Lung (tissue), 11 donors: ENCODE measurements at regions not wholly inside any gene's neighbourhood (a gene's known extent, or its start where the extent isn't known, plus 50 kb on each side); places are given as distances from the start of the nearest gene placed in this dataset.
A peak's percentile ranks its signal among the peaks of the same experiment; 100 is the strongest.

Experiments
- ATAC-seq: fragments of 200-7000 bp; cut with Tn5 transposase; one replicate; pipeline ENCODE4 v1.9.1; 2020; ENCODE audit warnings: moderate number of reproducible peaks; ENCODE audit not compliant: insufficient read depth, low FRiP score
- DNase-seq, 3 donors: peaks; one replicate each; pipeline ENCODE4 v3.0.0-alpha.2; 2013 to 2017
- H3K27ac ChIP-seq, 2 donors: one replicate each; pipeline ENCODE4 v1.5.1; 2013; ENCODE audit warnings: mild to moderate bottlenecking in 2 of 2, moderate library complexity in 2 of 2, control low read depth in 1 of 2, inconsistent platforms in 1 of 2, low read depth in 1 of 2, low read length in 1 of 2
- H3K27me3 ChIP-seq, 3 donors: one replicate each; pipeline ENCODE4 v1.5.1; 2013; ENCODE audit warnings: low read length in 2 of 3; ENCODE audit not compliant: control insufficient read depth in 3 of 3, insufficient read depth in 3 of 3
- H3K36me3 ChIP-seq, 4 donors: one replicate each; pipeline ENCODE4 v1.5.1; 2013; ENCODE audit warnings: low read length in 4 of 4, mild to moderate bottlenecking in 1 of 4, moderate library complexity in 1 of 4; ENCODE audit not compliant: control insufficient read depth in 4 of 4, insufficient read depth in 4 of 4
- H3K4me1 ChIP-seq, 5 donors: one replicate each; pipeline ENCODE4 v1.5.1; 2013; ENCODE audit warnings: low read length in 5 of 5, mild to moderate bottlenecking in 2 of 5, moderate library complexity in 1 of 5; ENCODE audit not compliant: control insufficient read depth in 5 of 5, insufficient read depth in 5 of 5
- H3K4me3 ChIP-seq: one replicate; pipeline ENCODE4 v1.5.1; 2013; ENCODE audit warnings: mild to moderate bottlenecking, control low read depth, moderate library complexity
- H3K9ac ChIP-seq, 2 donors: one replicate each; pipeline ENCODE4 v1.5.1; 2013; ENCODE audit warnings: low read length in 2 of 2, control low read depth in 1 of 2; ENCODE audit not compliant: insufficient read depth in 1 of 2
- H3K9me3 ChIP-seq, 4 donors: one replicate each; pipeline ENCODE4 v1.5.1; 2013; ENCODE audit warnings: low read length in 3 of 4, mild to moderate bottlenecking in 1 of 4, moderate library complexity in 1 of 4; ENCODE audit not compliant: control insufficient read depth in 4 of 4, insufficient read depth in 3 of 4
- CTCF ChIP-seq: IDR thresholded peaks from 2 replicates; pipeline ENCODE4 v1.5.1; 2012; ENCODE audit warnings: mild to moderate bottlenecking; ENCODE audit errors: control extremely low read depth, extremely low read depth
- WGBS, 2 donors: extraction: QIAGEN DNeasy Blood & Tissue Kit; methylation state at CpG; one replicate each; pipeline ENCODE4 v1.1.7; 2013; 5-methylcytosine and 5-hydroxymethylcytosine counted together
- donor health status: control.
- donor health status: control.
- donor health status: Bipolar disorder and iron deficiency.
- donor health status: healthy.
- donor health status: DM: yes; HTN: yes; CAD: no.

DNA sequence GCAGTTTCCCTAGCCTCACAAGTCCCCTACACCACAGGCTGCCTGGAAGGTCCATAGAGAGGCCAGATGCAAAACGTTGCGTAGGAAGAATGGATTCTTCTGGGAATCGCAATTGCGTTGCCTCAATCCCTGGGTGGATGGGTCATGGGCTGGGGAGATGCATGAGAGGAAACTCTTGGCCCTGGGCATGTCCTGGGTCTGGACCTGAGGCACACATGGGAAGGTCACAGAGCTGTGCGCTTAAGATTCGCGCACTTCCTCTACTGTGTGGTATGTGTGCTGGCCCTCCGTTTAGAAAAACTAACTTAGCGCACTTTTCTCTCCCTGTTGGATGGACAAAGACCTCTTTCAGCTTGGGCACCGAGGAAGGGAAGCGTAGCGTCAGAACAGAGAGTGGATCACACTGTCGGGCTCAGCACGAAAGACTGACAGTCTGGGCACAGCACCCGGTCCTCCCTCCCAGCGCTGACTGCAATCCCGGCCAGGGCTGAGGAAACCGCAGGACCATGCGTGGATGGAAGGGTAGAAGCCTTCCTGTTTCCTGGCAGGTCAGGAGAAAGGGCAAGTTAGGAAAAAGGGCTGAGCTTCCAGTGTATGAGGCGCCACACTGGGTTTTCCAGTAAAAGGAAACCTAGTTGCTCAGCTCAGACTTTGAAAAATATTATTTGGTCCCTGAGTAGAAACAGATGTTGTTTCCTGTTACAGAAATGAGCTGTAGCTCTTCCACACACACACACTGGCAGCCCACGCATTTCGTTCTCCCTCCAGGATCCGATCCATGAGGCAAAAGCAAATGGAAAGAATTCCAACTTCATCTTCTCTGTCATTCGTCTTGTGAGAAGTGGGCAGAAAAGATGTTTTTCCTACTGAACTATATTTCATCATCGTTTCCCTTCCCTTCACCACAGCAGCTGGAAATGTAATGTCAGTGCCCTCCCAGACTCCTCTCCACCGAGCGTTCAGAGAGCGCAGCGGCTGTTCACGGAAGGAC is 86.0 kb downstream of the ING1 start:
- no peaks in the 10 kb centered on the region for H3K9me3 ChIP-seq
- peak overlapping the region; percentile 0 for H3K4me3 ChIP-seq
- H3K27ac ChIP-seq, result peak overlapping the region in 1 of 2 donors; percentile 29
- H3K36me3 ChIP-seq, result no peaks in the 10 kb centered on the region
- peak overlapping the region in 1 of 2 donors; percentile 34 for H3K9ac ChIP-seq
- no peak for TF ChIP-seq CTCF
- peak; percentile 74 to 94 (median 91) for DNase-seq
- no peaks in the 10 kb centered on the region for H3K27me3 ChIP-seq
- H3K4me1 ChIP-seq, result peaks cover 0 to 16% (median 6%) of the 10 kb centered on the region in 5 donors
- 45 to 48% methylated on average over 30 of the region's 30 CpGs for WGBS, 2 donors
- ATAC-seq, result peak; percentile 67

DNA sequence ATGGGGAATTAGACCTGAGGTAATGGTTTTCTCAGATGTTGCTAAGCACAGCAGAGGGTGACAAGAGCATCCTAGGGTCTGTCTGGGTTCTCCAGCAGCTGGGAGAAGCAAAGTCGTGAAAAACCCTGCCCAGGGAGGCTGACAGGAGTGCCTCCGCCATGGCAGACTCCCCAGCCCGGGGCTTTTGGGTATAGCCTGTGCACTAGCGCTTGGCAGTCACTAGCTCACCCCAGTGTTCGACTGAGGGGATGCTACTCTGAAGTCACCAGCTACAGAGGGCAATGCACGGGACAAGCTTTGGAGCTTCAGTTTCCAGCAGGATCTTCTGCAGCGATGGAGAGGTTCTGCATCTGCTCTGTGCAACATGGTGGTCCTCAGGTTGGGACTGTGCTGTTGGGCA is 87.5 kb downstream of the ING1 start:
- Histone ChIP-seq H3K4me3 (no peak overlapping the region), H3K27ac (no peak overlapping the region), H3K9ac (no peak overlapping the region), H3K36me3 (no peaks in the 10 kb centered on the region), H3K4me1 (peaks cover 0 to 16% (median 6%) of the 10 kb centered on the region in 5 donors), H3K27me3 (no peaks in the 10 kb centered on the region), H3K9me3 (no peaks in the 10 kb centered on the region)
- no peak for TF ChIP-seq CTCF
- DNase-seq (no peak), ATAC-seq (no peak)
- 66 to 76% methylated on average over 7 of the region's 7 CpGs for WGBS, 2 donors

DNA sequence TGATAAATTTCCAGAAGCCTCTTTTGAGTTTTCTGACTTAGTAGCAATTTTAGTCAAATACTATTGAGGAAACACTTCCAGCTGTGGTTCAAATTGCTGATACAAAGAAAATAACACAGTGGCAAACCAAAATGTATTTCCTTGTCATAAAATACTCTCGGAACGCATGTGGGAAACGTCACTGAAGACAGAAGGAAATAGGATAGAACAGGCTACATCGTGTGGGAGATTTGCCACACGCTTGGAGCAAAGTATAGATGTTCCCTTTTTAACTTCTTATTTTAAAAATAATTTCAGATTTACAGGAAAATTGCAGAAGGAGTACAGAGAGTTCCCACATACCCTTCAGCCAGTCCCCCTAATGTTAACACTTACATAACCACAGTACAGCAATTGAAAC is 88.8 kb downstream of the ING1 start:
- WGBS, 2 donors, result 46 to 60% methylated on average over 5 of the region's 5 CpGs
- ATAC-seq, result no peak
- no peaks in the 10 kb centered on the region for H3K27me3 ChIP-seq

More for the DNA sequence above, 88.8 kb downstream of the ING1 start:
- no peaks in the 10 kb centered on the region for H3K36me3 ChIP-seq
- H3K9me3 ChIP-seq, result no peaks in the 10 kb centered on the region
- H3K4me3 ChIP-seq, result no peak overlapping the region
- H3K27ac ChIP-seq, result no peak overlapping the region
- DNase-seq, result peak in 1 of 3 donors; percentile 31
- TF ChIP-seq CTCF, result no peak
- no peak overlapping the region for H3K9ac ChIP-seq
- H3K4me1 ChIP-seq, result peaks cover 0 to 16% (median 6%) of the 10 kb centered on the region in 5 donors
